ENCODE measurements at regions not wholly inside any gene's neighbourhood (a gene's known extent, or its start where the extent isn't known, plus 50 kb on each side); places are given as distances from the start of the nearest gene placed in this dataset.
"Not testable (repeated sequence)": the region's sequence is repeated elsewhere in the genome, so short reads cannot be mapped to it uniquely, and the experiment has no call there.

GRCh38 chr17:21765651-21766290 lies 73.4 kb downstream of the KCNJ18 start:
- TF ChIP-seq CTCF (IDR thresholded peaks at IDR 0.05); TCF7 (CRISPR knock-in tag; IDR thresholded peaks at IDR 0.05; ENCODE audit: low read depth); NR1H2 (CRISPR knock-in tag; IDR thresholded peaks at IDR 0.05); PRDM15 (CRISPR knock-in tag; IDR thresholded peaks at IDR 0.05); FOXJ3 (CRISPR knock-in tag; IDR thresholded peaks at IDR 0.05; ENCODE audit: borderline replicate concordance); MAX (CRISPR knock-in tag; IDR thresholded peaks at IDR 0.05); ATF1 (CRISPR knock-in tag; IDR thresholded peaks at IDR 0.05); ELF4 (CRISPR knock-in tag; IDR thresholded peaks at IDR 0.05; ENCODE audit: low read depth); USF1 (CRISPR knock-in tag; IDR thresholded peaks at IDR 0.05); IRF1 (CRISPR knock-in tag; IDR thresholded peaks at IDR 0.05); CREM (CRISPR knock-in tag; IDR thresholded peaks at IDR 0.05): not testable (repeated sequence)
